Suppressor macrophage (primary cell): ENCODE measurements at regions not wholly inside any gene's neighbourhood (a gene's known extent, or its start where the extent isn't known, plus 50 kb on each side); places are given as distances from the start of the nearest gene placed in this dataset.

Experiments used
- DNase-seq, 4 experiments: peaks; one replicate each; pipeline ENCODE4 v3.0.0-alpha.2; 2020 to 2022

- no peak for DNase-seq
Observed at GRCh38 chr11:126127898-126128297, 65.2 kb upstream of the CDON start.

DNA sequence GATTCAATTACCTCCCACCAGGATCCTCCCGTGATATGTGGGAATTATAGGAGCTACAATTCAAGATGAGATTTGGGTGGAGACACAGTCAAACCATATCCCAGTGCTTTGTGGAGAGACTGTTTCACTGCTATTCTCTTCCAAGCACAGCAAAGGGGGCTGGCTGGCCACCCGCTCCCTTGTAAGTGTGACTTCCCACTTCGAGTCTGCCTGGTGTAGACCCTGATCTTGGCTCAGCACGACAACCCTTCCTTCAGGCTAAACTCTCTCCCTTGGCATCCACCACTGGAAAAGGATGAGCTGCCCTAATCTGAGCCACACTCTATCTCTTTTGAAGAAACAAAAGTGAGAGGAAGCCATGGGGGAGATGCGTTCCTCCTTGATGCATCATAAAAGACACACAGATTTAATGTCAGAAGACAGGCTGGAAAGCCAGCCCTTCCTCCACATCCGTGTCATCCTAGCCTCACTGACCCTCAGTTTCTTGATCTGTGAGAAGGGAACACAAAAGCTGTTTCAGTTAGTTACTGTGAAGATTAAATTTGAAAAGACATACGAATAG, 64.7 kb upstream of the CDON start:
- no peak for DNase-seq

- DNase-seq: no peak
Observed at GRCh38 chr11:126124231-126124661, 61.6 kb upstream of the CDON start.

DNA sequence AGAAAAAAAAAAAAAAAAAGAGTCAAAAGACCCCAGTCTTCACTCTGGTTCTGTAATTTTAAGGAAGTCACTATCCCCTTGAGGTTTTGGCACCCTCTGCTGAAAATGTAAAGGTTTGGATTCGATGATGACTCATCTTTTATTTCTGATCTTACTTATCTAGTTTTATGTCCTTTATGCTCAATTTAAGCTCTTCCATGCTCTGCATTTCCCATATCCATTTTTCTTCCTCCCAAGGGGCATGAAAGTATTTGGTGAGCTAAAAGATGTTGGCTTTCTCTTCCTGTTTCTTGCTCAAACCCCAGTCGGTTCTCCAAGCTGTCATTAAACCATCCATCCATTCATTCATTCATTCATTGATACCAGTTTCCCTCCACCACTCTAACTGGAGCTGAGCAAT, 61.0 kb upstream of the CDON start:
- no peak for DNase-seq

GRCh38 chr11:126122863-126123262, 60.2 kb upstream of the CDON start:
- no peak for DNase-seq

GRCh38 chr11:126121296-126121695, 58.6 kb upstream of the CDON start:
- no peak for DNase-seq

- no peak for DNase-seq
Observed at GRCh38 chr11:126118806-126119205, 56.1 kb upstream of the CDON start.

DNA sequence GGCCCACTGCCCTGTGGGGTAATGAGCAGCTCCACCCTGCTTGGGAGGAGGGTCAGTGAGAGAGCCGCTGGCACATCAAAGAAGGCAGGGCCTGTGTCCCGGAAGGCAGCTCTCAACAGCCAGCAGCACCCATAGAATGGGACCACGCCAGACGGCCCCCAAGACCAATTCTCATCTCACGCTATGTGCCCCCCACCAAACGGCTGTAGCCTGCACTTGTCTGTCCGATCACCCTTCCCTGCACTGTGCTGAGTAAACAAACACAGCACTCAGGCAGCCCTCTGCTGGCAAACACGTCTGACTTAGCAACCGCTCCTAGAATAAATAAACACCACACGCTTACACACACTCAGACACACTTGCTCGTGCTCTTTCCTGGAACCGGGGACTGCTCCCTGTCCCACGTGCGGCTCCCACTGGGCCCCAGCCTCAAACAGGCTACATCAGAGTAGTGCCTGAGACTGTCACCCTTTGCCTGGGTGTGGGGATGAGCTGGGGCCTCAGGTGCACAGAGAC, 53.2 kb upstream of the CDON start:
- no peak for DNase-seq

GRCh38 chr11:126115127-126115495, 52.4 kb upstream of the CDON start:
- DNase-seq: no peak

- no peak for DNase-seq
Observed at GRCh38 chr11:126114486-126115126, 51.9 kb upstream of the CDON start.

GRCh38 chr11:126113963-126114362, 51.3 kb upstream of the CDON start:
- DNase-seq: no peak

- DNase-seq: no peak
Observed at GRCh38 chr11:126113515-126113957, 50.9 kb upstream of the CDON start.

- DNase-seq: no peak
Observed at GRCh38 chr11:126113012-126113411, 50.3 kb upstream of the CDON start.

DNA sequence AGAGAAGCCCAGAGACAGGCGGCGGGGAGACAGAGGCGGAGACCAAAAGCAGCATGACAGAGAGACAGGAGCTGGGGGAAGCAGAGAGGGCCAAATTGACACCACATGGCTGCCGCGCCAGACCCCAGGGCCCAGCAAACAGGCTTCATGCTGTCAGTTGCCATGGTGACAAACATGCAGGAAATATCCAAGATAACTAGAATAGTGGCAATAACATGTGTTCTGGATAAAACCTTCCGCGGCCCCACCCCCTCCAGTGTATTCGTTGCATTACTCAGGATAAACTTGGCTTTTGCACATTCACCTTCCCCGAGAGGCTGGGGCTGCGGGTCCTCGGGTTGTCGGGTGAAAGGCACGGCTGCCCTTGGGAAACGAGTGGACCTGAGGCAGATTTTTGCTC, 49.9 kb upstream of the CDON start:
- no peak for DNase-seq
